NCI-H128 (cell line): ENCODE measurements at regions not wholly inside any gene's neighbourhood (a gene's known extent, or its start where the extent isn't known, plus 50 kb on each side); places are given as distances from the start of the nearest gene placed in this dataset.
"Not testable (repeated sequence)": the region's sequence is repeated elsewhere in the genome, so short reads cannot be mapped to it uniquely, and the experiment has no call there.

ENCODE experiments used
- DNase-seq: peaks from one replicate; lab custom pipeline; 2025; ENCODE audit not compliant: unreplicated experiment; lab: John Stamatoyannopoulos, UW

GRCh38 chr5:19258686-19259085, 729.3 kb downstream of the CDH18 start:
- no peak for DNase-seq

GRCh38 chr5:19261879-19262278, 726.1 kb downstream of the CDH18 start:
- no peak for DNase-seq

GRCh38 chr5:19264821-19265220, 723.2 kb downstream of the CDH18 start:
- no peak for DNase-seq

- no peak for DNase-seq
Measured at GRCh38 chr5:19266791-19267190, 721.2 kb downstream of the CDH18 start.

GRCh38 chr5:19270153-19270552, 717.8 kb downstream of the CDH18 start:
- DNase-seq: no peak

- no peak for DNase-seq
Measured at GRCh38 chr5:19274578-19274977, 713.4 kb downstream of the CDH18 start.

GRCh38 chr5:19285286-19285685, 702.7 kb downstream of the CDH18 start:
- no peak for DNase-seq

GRCh38 chr5:19287548-19288277, 700.3 kb downstream of the CDH18 start:
- DNase-seq: not testable (repeated sequence)

GRCh38 chr5:19288311-19288710, 699.7 kb downstream of the CDH18 start:
- DNase-seq: not testable (repeated sequence)

- DNase-seq: no peak
Measured at GRCh38 chr5:19297934-19298333, 690.1 kb downstream of the CDH18 start.

GRCh38 chr5:19301271-19301670, 686.7 kb downstream of the CDH18 start:
- no peak for DNase-seq

- DNase-seq: no peak
Measured at GRCh38 chr5:19314840-19315239, 673.2 kb downstream of the CDH18 start.

GRCh38 chr5:19319252-19319651, 668.7 kb downstream of the CDH18 start:
- DNase-seq: no peak

GRCh38 chr5:19322716-19323485, 665.1 kb downstream of the CDH18 start:
- DNase-seq: no peak

GRCh38 chr5:19334278-19334677, 653.7 kb downstream of the CDH18 start:
- DNase-seq: no peak

GRCh38 chr5:19342942-19343341, 645.1 kb downstream of the CDH18 start:
- DNase-seq: no peak

GRCh38 chr5:19352120-19352519, 635.9 kb downstream of the CDH18 start:
- no peak for DNase-seq

- DNase-seq: no peak
Measured at GRCh38 chr5:19369048-19369447, 619.0 kb downstream of the CDH18 start.

- no peak for DNase-seq
Measured at GRCh38 chr5:19369561-19369960, 618.4 kb downstream of the CDH18 start.

- no peak for DNase-seq
Measured at GRCh38 chr5:19370655-19371386, 617.2 kb downstream of the CDH18 start.

- DNase-seq: no peak
Measured at GRCh38 chr5:19388391-19388790, 599.6 kb downstream of the CDH18 start.

- DNase-seq: no peak
Measured at GRCh38 chr5:19401032-19401431, 587.0 kb downstream of the CDH18 start.
